GM21526 (cell line): ENCODE measurements at regions not wholly inside any gene's neighbourhood (a gene's known extent, or its start where the extent isn't known, plus 50 kb on each side); places are given as distances from the start of the nearest gene placed in this dataset.

Source experiments
- ATAC-seq: cut with Tn5 transposase; IDR thresholded peaks from one replicate; pipeline ENCODE4 v1.9.1; 2021; ENCODE audit warnings: moderate library complexity; ENCODE audit not compliant: unreplicated experiment, low FRiP score

DNA sequence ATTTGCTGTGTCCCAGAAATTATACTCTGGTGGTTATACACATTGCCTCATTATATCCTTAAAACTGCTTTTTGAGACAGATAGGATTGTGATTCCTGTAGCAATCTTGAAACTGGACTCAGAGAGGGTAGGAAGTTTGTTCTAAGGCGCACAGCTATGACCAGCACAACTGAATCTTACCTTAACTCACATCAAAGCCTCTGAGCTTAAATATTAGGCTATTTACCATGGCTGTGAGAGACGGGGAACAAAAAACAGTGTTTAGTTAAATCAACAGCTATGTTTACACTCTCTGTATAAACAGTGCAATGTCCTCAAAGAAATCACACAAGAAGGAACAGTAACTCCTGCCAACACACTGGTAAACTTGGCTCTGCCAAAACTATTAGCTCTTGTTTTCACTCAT lies 50.9 kb upstream of the TUT7 start:
- ATAC-seq, result no peak
